Colonic mucosa (tissue), 4 donors: ENCODE measurements at regions not wholly inside any gene's neighbourhood (a gene's known extent, or its start where the extent isn't known, plus 50 kb on each side); places are given as distances from the start of the nearest gene placed in this dataset.

Source experiments
- DNase-seq: peaks from one replicate; pipeline ENCODE4 v3.0.0-alpha.2; 2020
- H3K27ac ChIP-seq: fragments of 200-600 bp; one replicate; pipeline ENCODE4 v1.8.0; 2021
- H3K27me3 ChIP-seq: fragments of 200-600 bp; one replicate; pipeline ENCODE4 v1.8.0; 2021
- H3K36me3 ChIP-seq: fragments of 200-600 bp; one replicate; pipeline ENCODE4 v1.8.0; 2021
- H3K4me1 ChIP-seq: fragments of 200-600 bp; one replicate; pipeline ENCODE4 v1.8.0; 2021; ENCODE audit warnings: mild to moderate bottlenecking
- H3K4me3 ChIP-seq: fragments of 200-600 bp; one replicate; pipeline ENCODE4 v1.8.0; 2021
- H3K9ac ChIP-seq, 2 donors: one replicate each; pipeline ENCODE4 v1.7.0; 2013; ENCODE audit warnings: control low read depth in 2 of 2, low read depth in 2 of 2, low read length in 2 of 2
- H3K9me3 ChIP-seq: fragments of 200-600 bp; one replicate; pipeline ENCODE4 v1.8.0; 2021
- CTCF ChIP-seq: fragments of 200-600 bp; IDR thresholded peaks from one replicate; pipeline ENCODE4 v1.8.0; 2022; ENCODE audit warnings: antibody characterized with exemption, mild to moderate bottlenecking
- intact Hi-C: fragments of 100-400 bp; cut with DNase I; formaldehyde crosslinking; loops from one replicate; pipeline ENCODE4 v1.14.1; 2022
- donor health status: healthy.
- donor health status: DM: no; HTN: no; CAD: no.
- donor health status: DM: no; HTN: no; CAD: no.

- no peak for DNase-seq
- Histone ChIP-seq H3K4me1 (no peaks in the 10 kb centered on the region), H3K9ac (no peak overlapping the region), H3K4me3 (no peak overlapping the region), H3K36me3 (no peaks in the 10 kb centered on the region), H3K9me3 (no peaks in the 10 kb centered on the region), H3K27ac (no peak overlapping the region), H3K27me3 (no peaks in the 10 kb centered on the region)
- intact Hi-C loops: no loop called here
- no peak for TF ChIP-seq CTCF
Measured at GRCh38 chr11:127110542-127110941, 110.0 kb upstream of the KIRREL3 start.

GRCh38 chr11:127109796-127110480 lies 109.4 kb upstream of the KIRREL3 start:
- H3K4me3 ChIP-seq: no peak overlapping the region
- H3K4me1 ChIP-seq: no peaks in the 10 kb centered on the region
- no peak overlapping the region for H3K9ac ChIP-seq
- no peak overlapping the region for H3K27ac ChIP-seq
- no peak for TF ChIP-seq CTCF
- intact Hi-C loops: no loop called here
- no peaks in the 10 kb centered on the region for H3K9me3 ChIP-seq
- no peaks in the 10 kb centered on the region for H3K36me3 ChIP-seq
- no peaks in the 10 kb centered on the region for H3K27me3 ChIP-seq
- no peak for DNase-seq

GRCh38 chr11:127108838-127109237 lies 108.3 kb upstream of the KIRREL3 start:
- intact Hi-C loops: no loop called here
- TF ChIP-seq CTCF: no peak
- H3K36me3 ChIP-seq: no peaks in the 10 kb centered on the region

GRCh38 chr11:127106938-127107337 lies 106.4 kb upstream of the KIRREL3 start:
- no peak for TF ChIP-seq CTCF
- DNase-seq: no peak

More at GRCh38 chr11:127108838-127109237, 108.3 kb upstream of the KIRREL3 start:
- H3K27me3 ChIP-seq: no peaks in the 10 kb centered on the region
- no peak overlapping the region for H3K27ac ChIP-seq
- no peak overlapping the region for H3K4me3 ChIP-seq
- DNase-seq: no peak
- no peak overlapping the region for H3K9ac ChIP-seq
- H3K4me1 ChIP-seq: no peaks in the 10 kb centered on the region
- H3K9me3 ChIP-seq: no peaks in the 10 kb centered on the region

GRCh38 chr11:127105593-127106541 lies 105.3 kb upstream of the KIRREL3 start:
- Histone ChIP-seq H3K27ac (no peak overlapping the region), H3K4me1 (no peaks in the 10 kb centered on the region), H3K36me3 (no peaks in the 10 kb centered on the region), H3K9ac (no peak overlapping the region), H3K27me3 (no peaks in the 10 kb centered on the region), H3K4me3 (no peak overlapping the region), H3K9me3 (no peaks in the 10 kb centered on the region)
- no peak for DNase-seq
- intact Hi-C loops: no loop called here
- no peak for TF ChIP-seq CTCF

More at GRCh38 chr11:127106938-127107337, 106.4 kb upstream of the KIRREL3 start:
- Histone ChIP-seq H3K9me3 (no peaks in the 10 kb centered on the region), H3K36me3 (no peaks in the 10 kb centered on the region), H3K4me3 (no peak overlapping the region), H3K9ac (no peak overlapping the region), H3K4me1 (no peaks in the 10 kb centered on the region), H3K27me3 (no peaks in the 10 kb centered on the region), H3K27ac (no peak overlapping the region)
- intact Hi-C loops: no loop called here
